ENCODE measurements at regions not wholly inside any gene's neighbourhood (a gene's known extent, or its start where the extent isn't known, plus 50 kb on each side); places are given as distances from the start of the nearest gene placed in this dataset.

DNA sequence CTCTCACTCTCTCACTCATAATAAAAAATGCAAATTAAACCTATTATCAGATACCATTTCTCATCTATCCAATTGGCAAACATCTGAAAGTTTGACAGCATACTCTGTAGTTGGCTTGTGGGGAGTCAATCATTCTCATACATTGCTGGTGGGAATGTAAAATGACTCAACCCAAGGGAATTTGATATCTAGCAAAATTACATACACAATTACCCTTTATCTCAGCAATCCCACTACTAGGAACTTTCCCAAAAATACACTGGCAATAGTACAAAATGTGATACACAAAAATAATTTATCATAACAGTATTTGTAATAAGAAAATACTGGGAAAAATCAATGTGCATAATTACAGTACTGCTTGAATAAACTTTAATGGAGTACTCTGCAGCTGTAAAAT, 731.3 kb downstream of the DTWD2 start:
- no peak for DNase-seq

DNA sequence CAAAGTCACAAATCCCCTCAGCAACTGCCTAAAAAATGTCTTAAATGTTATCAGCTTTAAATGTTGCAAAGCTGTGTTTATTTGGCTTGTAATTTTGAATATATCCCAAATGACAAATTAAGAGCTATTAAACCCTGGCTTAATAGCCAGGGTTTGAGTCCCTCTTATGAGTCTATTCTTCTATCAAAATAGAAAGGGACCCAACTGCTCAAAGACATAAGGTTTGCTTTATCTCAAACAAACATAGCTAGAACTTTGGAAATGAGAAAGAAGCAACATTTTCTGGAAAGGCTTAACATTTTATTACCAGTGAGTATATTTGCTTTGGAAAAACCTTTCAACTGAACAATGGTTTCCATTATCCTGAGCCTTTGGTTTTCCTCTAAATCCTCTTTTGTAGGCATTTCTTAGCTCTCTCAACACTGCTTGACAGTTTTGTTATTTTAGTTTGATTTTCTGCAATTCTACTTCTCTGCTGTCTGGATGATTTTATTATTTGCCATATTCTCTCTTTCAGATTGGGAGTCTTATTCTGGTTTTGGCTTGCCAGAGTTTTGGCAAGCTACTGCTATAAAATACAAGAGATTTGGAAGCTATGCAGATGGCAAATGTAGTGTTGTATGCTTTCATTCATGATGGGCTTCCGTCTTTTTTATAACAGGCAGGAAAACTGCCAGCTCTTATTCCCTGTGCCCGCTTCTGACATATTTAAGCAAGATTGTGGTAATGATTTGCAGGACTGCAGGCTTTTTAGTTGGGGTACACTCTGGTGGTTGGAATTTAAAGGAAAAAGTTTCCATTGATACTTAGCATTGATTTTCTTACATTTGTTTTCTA, 734.9 kb downstream of the DTWD2 start:
- no peak for DNase-seq

- no peak for DNase-seq
These were observed 739.0 kb downstream of the DTWD2 start for GRCh38 chr5:118249386-118249785.

- no peak for DNase-seq
These were observed 740.9 kb downstream of the DTWD2 start for GRCh38 chr5:118247458-118247857.

GRCh38 chr5:118243613-118244012, 744.7 kb downstream of the DTWD2 start:
- DNase-seq: no peak

DNA sequence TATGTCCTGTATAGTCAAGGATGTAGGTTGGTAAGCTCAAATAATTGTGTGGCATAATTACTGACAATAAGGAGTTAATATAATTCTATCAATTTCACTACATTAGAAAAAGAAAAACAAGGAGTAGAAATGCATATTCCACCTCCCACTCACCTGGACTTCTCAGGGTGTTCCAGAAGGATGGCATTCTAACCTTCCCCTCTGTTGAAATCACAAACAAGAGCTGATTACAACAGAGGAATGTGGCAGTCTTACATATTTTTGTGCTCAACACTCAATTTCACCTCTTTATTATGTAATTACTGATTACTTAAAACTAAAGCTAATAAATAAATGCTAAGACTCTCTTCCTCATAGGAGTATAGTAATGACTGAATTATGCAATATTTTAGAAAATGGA, 745.3 kb downstream of the DTWD2 start:
- no peak for DNase-seq

DNA sequence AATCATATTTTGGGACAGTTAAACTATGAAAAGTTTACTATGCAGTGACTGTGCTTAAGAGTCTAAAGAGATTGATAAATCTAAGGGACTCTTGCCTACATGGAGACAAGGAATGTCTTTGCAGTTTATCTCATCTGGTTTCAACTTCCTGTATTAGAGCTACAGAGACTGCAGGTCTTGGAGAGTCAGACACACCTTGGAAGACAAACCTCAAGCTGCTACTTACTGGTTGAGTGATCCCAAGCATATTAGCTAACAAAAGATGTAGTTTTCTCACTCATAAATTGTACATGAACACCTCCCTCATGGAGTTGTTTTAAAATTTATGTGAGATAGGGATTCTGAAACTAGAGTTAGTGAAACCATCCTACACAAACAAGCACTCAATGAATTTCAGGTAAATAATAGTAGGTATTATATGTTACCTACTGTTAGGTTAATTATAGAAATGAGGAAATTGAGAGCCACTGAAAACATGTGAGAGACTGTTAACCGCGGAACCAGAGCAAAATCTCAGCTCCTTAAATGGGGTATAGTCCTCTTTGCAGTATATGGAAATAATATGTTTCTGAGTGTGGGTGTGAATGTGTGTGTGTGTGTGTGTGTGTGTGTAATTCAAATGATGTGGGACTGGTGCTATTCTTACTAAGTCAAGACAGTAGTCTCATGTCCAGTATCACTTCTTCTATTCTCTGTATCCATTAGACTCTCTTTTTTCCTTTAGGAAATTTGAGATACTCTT, 752.1 kb downstream of the DTWD2 start:
- DNase-seq: no peak

- no peak for DNase-seq
These were observed 754.7 kb downstream of the DTWD2 start for GRCh38 chr5:118233606-118234005.

DNA sequence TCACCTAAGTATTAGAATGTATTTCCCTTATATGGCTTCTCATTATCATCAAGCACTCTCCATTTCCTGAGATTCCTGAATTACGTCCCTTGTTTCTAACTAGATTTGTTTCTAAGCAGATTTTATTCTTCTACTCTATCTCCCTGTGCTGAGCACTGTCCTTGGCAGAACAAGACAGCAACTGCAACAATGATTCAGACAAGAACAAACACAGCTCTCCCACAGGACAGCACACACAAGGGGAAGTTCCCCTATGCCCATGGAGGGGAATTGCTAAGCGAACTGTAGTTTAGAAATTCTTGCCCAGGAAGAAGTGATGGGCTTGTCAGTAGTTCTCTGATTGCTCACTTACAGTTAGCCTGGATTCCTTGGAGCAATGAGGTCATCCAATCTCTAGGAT, 759.9 kb downstream of the DTWD2 start:
- no peak for DNase-seq

DNA sequence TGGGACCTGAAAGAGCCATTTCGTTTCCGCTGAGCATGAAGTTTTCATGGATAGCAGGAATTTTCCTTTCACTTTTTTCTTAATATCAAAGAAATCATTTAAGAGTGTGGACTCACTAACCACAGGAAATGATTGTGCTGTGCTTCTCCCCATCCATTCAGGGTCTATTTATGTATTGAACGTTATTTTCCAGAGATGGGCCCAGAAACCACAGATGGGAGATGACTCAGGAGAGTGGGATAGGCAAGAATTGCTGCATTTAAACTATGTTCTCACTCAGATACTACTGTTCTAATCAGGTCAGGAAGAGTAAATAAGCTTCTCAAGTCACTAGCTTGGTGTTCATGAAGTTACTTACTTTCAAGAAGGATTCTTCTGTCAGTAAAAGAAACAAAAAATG, 763.8 kb downstream of the DTWD2 start:
- no peak for DNase-seq

GRCh38 chr5:118220556-118221195, 767.7 kb downstream of the DTWD2 start:
- DNase-seq: no peak

DNA sequence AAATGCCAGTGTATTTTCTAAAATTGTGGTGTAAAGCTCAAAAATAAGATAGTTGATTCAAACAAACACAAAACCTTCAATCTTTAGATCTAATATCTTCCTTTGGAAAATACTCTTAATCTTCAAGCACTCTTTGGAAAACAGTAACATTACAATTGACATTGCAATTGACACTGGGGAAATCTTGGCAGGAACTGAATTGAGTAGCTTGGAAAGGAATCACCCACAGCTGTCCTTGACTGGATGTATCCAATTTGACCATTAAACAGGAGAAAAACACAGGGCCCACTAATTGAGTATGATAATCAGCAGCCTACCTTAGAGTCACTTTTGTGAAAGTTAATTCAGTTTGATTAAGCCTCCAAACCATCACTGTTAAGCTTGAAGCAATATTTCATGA, 776.7 kb downstream of the DTWD2 start:
- DNase-seq: no peak

DNA sequence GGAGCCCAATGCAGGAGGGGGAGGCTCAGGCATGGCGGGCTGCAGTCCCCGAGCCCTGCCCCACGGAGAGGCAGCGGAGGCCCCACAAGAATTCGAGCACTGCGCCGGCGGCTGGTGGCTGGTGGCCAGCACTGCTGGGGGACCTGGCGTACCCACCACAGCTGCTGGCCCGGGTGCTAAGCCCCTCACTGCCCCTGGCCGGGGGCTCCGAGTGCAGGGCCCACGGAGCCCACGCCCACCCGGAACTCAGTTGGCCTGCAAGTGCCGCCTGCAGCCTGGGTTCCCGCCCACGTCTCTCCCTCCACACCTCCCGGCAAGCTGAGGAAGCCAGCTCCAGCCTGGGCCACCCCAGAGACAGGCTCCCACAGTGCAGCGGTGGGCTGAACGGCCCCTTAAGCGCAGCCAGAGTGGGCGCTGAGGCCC, 780.3 kb downstream of the DTWD2 start:
- no peak for DNase-seq

- DNase-seq: no peak
These were observed 788.5 kb downstream of the DTWD2 start for GRCh38 chr5:118199801-118200200.

- no peak for DNase-seq
These were observed 792.1 kb downstream of the DTWD2 start for GRCh38 chr5:118196229-118196628.

GRCh38 chr5:118195211-118195610, 793.1 kb downstream of the DTWD2 start:
- DNase-seq: no peak

DNA sequence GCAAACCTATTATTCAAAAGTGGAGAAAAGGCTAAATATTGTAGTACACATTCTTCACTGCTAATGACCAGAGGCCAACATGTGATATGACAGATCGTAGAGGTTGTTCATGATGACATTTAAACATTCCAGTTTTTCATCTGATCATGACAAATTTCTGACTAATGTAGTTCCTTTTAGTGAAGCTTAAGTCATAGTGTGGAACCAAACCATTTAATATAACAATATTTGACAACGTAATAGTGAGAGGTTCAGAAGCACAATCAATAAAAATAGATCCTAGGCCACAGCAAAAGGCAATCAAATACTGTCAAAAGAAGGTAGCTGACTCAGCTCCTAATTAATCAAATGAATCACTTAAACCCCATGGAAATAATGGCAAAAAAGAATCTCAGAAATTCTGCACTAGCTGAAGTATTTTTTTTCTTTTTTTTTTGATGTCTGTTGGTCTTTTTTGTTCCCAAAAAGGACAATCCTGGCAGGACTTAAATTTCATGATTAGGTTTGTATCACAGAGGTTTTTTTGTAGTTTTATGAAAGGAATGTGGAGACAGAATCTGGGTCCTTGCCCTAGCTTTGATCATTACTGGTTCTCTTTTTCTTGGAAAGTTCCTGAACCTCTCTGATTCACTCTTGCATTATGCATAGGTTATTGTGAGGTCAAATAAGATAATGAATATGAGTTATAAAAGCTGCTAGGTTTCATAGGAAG, 795.0 kb downstream of the DTWD2 start:
- no peak for DNase-seq

GRCh38 chr5:118185018-118185417, 803.3 kb downstream of the DTWD2 start:
- DNase-seq: no peak

DNA sequence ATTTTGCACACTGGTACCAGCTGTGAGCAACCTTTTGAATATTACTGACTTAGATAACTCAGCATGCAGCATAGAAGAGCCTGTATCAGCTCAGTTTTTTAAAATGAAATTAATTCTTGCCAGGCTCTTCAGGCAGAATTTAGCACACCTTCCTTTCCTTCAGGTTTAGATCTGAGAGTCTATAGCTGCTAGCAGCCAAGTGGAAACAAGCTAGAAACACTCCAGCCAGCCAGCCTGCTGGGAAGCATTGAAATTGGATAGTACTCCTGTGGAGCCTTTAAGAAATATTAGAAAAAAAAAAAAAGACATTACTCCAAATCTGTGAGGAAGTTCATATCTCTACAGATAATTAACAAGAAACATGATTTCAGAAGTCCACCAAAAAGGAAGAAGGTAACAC, 812.2 kb downstream of the DTWD2 start:
- no peak for DNase-seq

GRCh38 chr5:118174671-118175070, 813.7 kb downstream of the DTWD2 start:
- DNase-seq: no peak

GRCh38 chr5:118173340-118173739, 815.0 kb downstream of the DTWD2 start:
- DNase-seq: no peak

DNA sequence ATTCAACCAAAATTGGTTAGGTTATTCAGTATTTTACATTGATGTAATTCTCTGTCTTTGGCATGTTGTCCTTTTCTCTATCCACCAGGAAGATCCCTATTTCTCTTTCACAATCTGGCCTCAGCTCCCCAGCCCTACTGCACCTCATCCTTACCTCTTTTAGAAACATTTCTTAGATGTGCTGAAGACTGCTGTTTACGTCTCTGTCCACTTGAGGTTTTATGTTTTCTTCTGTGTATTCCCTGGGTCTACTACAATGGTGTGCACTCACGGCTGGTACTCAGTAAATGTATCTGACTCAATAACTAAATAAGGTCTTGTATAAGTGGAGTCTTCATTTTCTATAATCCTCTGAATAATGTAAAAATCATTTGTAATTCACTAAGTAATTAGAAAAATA, 822.7 kb downstream of the DTWD2 start:
- DNase-seq: no peak

DNA sequence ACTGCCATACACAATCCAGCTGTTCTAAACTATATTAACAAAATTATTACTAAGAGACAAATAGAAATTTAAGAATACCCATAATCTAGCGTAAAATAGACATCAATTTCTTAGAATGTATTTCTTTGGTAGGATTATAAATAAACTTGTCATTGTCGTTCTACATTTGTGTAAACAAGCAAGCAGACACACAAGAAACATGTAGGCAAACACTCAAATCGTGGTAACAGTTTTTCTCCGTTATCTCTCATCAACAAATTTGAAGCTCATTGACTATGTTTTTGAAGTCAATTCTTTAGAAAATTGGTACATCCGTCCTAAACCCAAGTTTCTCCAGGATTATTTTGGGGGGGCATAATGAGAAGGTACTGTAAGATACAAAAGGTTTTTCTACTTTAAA, 832.2 kb downstream of the DTWD2 start:
- no peak for DNase-seq
